ENCODE measurements at regions not wholly inside any gene's neighbourhood (a gene's known extent, or its start where the extent isn't known, plus 50 kb on each side); places are given as distances from the start of the nearest gene placed in this dataset.
"Not testable (repeated sequence)": the region's sequence is repeated elsewhere in the genome, so short reads cannot be mapped to it uniquely, and the experiment has no call there.

- Histone ChIP-seq H3K4me1 (ENCODE audit: control insufficient read depth in 5 of 5, insufficient read depth in 5 of 5, low read length in 5 of 5) (no peaks in the 10 kb centered on the region), H3K27ac (ENCODE audit: low read depth, low read length) (no peak overlapping the region), H3K9me3 (ENCODE audit: control insufficient read depth in 5 of 5, low read length in 5 of 5) (no peaks in the 10 kb centered on the region), H3K36me3 (ENCODE audit: control insufficient read depth in 5 of 5, insufficient read depth in 5 of 5, low read length in 5 of 5) (no peaks in the 10 kb centered on the region), H3K4me3 (ENCODE audit: low read depth in 1 of 5, low read length in 5 of 5) (no peak overlapping the region), H3K27me3 (ENCODE audit: control insufficient read depth in 5 of 5, insufficient read depth in 4 of 5, low read length in 5 of 5) (no peaks in the 10 kb centered on the region), H3K9ac (ENCODE audit: low read length in 5 of 5) (no peak overlapping the region)
These were observed 152.2 kb downstream of the LIPI start for GRCh38 chr21:14058566-14058965.

GRCh38 chr21:14057841-14058481 lies 152.8 kb downstream of the LIPI start:
- not testable (repeated sequence) for H3K9me3 ChIP-seq (ENCODE audit: control insufficient read depth in 5 of 5, low read length in 5 of 5); H3K9ac ChIP-seq (ENCODE audit: low read length in 5 of 5); H3K4me1 ChIP-seq (ENCODE audit: control insufficient read depth in 5 of 5, insufficient read depth in 5 of 5, low read length in 5 of 5); H3K27me3 ChIP-seq (ENCODE audit: control insufficient read depth in 5 of 5, insufficient read depth in 4 of 5, low read length in 5 of 5); H3K27ac ChIP-seq (ENCODE audit: low read depth, low read length); H3K36me3 ChIP-seq (ENCODE audit: control insufficient read depth in 5 of 5, insufficient read depth in 5 of 5, low read length in 5 of 5); H3K4me3 ChIP-seq (ENCODE audit: low read depth in 1 of 5, low read length in 5 of 5)

GRCh38 chr21:14057313-14057712 lies 153.4 kb downstream of the LIPI start:
- no peaks in the 10 kb centered on the region for H3K36me3 ChIP-seq (ENCODE audit: control insufficient read depth in 5 of 5, insufficient read depth in 5 of 5, low read length in 5 of 5)
- no peak overlapping the region for H3K4me3 ChIP-seq (ENCODE audit: low read depth in 1 of 5, low read length in 5 of 5)
- H3K9me3 ChIP-seq (ENCODE audit: control insufficient read depth in 5 of 5, low read length in 5 of 5): no peaks in the 10 kb centered on the region
- no peak overlapping the region for H3K27ac ChIP-seq (ENCODE audit: low read depth, low read length)
- no peak overlapping the region for H3K9ac ChIP-seq (ENCODE audit: low read length in 5 of 5)
- no peaks in the 10 kb centered on the region for H3K4me1 ChIP-seq (ENCODE audit: control insufficient read depth in 5 of 5, insufficient read depth in 5 of 5, low read length in 5 of 5)
- no peaks in the 10 kb centered on the region for H3K27me3 ChIP-seq (ENCODE audit: control insufficient read depth in 5 of 5, insufficient read depth in 4 of 5, low read length in 5 of 5)

DNA sequence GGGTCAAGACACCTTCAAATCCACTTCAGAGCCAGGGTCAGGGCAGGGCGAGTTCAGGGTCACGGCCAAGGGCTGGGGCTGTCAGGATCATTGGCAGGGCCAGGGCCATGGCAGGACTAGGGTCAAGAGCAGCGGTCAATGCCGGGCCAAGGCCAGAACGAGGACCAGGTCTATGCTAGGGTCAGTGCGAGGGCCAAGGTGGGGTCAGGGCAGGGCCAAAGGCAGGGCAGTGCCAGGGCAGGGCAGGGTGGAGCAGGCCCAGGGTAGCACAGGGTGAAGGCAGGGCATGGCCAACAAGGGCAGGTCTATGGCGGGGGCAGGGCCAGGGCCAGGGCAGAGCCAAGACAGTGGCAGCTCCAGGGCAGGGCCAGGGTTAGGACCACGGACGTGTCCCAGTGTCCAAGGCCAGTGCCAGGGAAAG lies 154.0 kb downstream of the LIPI start:
- no peaks in the 10 kb centered on the region for H3K9me3 ChIP-seq (ENCODE audit: control insufficient read depth in 5 of 5, low read length in 5 of 5)
- H3K4me1 ChIP-seq (ENCODE audit: control insufficient read depth in 5 of 5, insufficient read depth in 5 of 5, low read length in 5 of 5): no peaks in the 10 kb centered on the region
- H3K27me3 ChIP-seq (ENCODE audit: control insufficient read depth in 5 of 5, insufficient read depth in 4 of 5, low read length in 5 of 5): no peaks in the 10 kb centered on the region
- no peaks in the 10 kb centered on the region for H3K36me3 ChIP-seq (ENCODE audit: control insufficient read depth in 5 of 5, insufficient read depth in 5 of 5, low read length in 5 of 5)
- no peak overlapping the region for H3K4me3 ChIP-seq (ENCODE audit: low read depth in 1 of 5, low read length in 5 of 5)
- H3K9ac ChIP-seq (ENCODE audit: low read length in 5 of 5): no peak overlapping the region
- H3K27ac ChIP-seq (ENCODE audit: low read depth, low read length): no peak overlapping the region

GRCh38 chr21:14055746-14056515 lies 154.8 kb downstream of the LIPI start:
- not testable (repeated sequence) for H3K27ac ChIP-seq (ENCODE audit: low read depth, low read length); H3K27me3 ChIP-seq (ENCODE audit: control insufficient read depth in 5 of 5, insufficient read depth in 4 of 5, low read length in 5 of 5)

DNA sequence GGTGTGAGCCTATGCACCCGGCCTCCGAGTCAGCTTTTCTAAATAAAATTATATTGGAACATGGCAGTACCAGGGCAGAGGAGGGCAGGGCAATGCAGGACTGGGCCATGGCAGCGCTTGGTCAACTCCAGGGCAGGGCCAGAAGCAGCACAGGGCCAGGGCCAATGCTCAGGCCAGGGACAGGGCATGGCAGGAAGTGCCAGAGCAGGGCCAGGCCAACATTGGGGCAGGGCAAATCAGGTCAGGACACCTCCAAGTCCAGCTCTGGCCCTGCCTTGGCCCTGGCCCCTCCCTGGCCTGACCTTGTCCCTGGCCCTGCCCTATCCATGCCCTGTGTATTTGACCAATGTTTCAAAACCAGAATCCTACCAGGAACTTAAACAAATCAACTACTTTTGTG lies 156.1 kb downstream of the LIPI start:
- H3K27ac ChIP-seq (ENCODE audit: low read depth, low read length): no peak overlapping the region
- no peaks in the 10 kb centered on the region for H3K36me3 ChIP-seq (ENCODE audit: control insufficient read depth in 5 of 5, insufficient read depth in 5 of 5, low read length in 5 of 5)
- no peak overlapping the region for H3K4me3 ChIP-seq (ENCODE audit: low read depth in 1 of 5, low read length in 5 of 5)
- H3K4me1 ChIP-seq (ENCODE audit: control insufficient read depth in 5 of 5, insufficient read depth in 5 of 5, low read length in 5 of 5): no peaks in the 10 kb centered on the region
- H3K9ac ChIP-seq (ENCODE audit: low read length in 5 of 5): no peak overlapping the region
- H3K27me3 ChIP-seq (ENCODE audit: control insufficient read depth in 5 of 5, insufficient read depth in 4 of 5, low read length in 5 of 5): no peaks in the 10 kb centered on the region
- H3K9me3 ChIP-seq (ENCODE audit: control insufficient read depth in 5 of 5, low read length in 5 of 5): no peaks in the 10 kb centered on the region

More at GRCh38 chr21:14055746-14056515, 154.8 kb downstream of the LIPI start:
- not testable (repeated sequence) for H3K36me3 ChIP-seq (ENCODE audit: control insufficient read depth in 5 of 5, insufficient read depth in 5 of 5, low read length in 5 of 5); H3K9me3 ChIP-seq (ENCODE audit: control insufficient read depth in 5 of 5, low read length in 5 of 5); H3K4me1 ChIP-seq (ENCODE audit: control insufficient read depth in 5 of 5, insufficient read depth in 5 of 5, low read length in 5 of 5); H3K4me3 ChIP-seq (ENCODE audit: low read depth in 1 of 5, low read length in 5 of 5); H3K9ac ChIP-seq (ENCODE audit: low read length in 5 of 5)

DNA sequence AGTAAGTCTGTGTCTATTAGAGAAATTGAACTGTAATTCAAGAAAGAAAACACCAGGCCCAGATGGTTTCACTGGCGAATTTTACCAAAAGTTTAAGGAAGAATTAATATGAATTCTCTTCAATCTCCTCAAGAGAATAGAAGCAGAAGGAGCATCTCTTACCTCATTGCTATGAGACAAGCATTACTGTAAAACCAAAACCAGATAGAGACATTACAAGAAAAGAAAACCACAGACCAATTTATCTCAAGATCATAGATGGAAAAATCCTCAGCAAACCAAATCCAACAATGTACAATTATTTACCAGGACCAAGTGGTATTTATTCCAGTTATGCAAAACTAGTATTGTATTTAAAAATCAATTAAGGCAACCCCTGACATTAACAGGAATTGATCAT lies 160.6 kb downstream of the LIPI start:
- H3K27ac ChIP-seq (ENCODE audit: low read depth, low read length): no peak overlapping the region
- no peak overlapping the region for H3K4me3 ChIP-seq (ENCODE audit: low read depth in 1 of 5, low read length in 5 of 5)
- H3K9me3 ChIP-seq (ENCODE audit: control insufficient read depth in 5 of 5, low read length in 5 of 5): no peaks in the 10 kb centered on the region
- H3K36me3 ChIP-seq (ENCODE audit: control insufficient read depth in 5 of 5, insufficient read depth in 5 of 5, low read length in 5 of 5): no peaks in the 10 kb centered on the region
- H3K4me1 ChIP-seq (ENCODE audit: control insufficient read depth in 5 of 5, insufficient read depth in 5 of 5, low read length in 5 of 5): no peaks in the 10 kb centered on the region
- no peak overlapping the region for H3K9ac ChIP-seq (ENCODE audit: low read length in 5 of 5)
- no peaks in the 10 kb centered on the region for H3K27me3 ChIP-seq (ENCODE audit: control insufficient read depth in 5 of 5, insufficient read depth in 4 of 5, low read length in 5 of 5)

DNA sequence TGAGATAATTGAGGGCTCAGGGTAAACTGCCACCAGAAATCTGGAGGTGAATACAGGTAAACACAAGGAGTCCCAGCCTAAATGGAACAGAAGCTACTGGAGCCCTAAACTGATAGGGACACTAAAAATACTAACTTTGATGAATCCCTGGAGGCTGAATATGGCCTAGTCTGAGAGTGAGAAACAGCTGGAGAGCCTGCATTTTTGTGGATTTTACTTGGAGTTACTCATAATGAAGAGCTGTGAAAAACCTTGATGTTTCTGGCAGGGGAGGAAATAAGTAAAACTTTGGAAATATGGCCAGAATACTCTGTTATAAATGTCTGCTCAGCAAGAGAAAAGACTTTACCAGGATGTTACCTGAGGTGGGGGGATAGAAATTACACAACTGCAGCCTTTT lies 164.4 kb downstream of the LIPI start:
- Histone ChIP-seq H3K4me3 (ENCODE audit: low read depth in 1 of 5, low read length in 5 of 5) (no peak overlapping the region), H3K36me3 (ENCODE audit: control insufficient read depth in 5 of 5, insufficient read depth in 5 of 5, low read length in 5 of 5) (no peaks in the 10 kb centered on the region), H3K27ac (ENCODE audit: low read depth, low read length) (no peak overlapping the region), H3K27me3 (ENCODE audit: control insufficient read depth in 5 of 5, insufficient read depth in 4 of 5, low read length in 5 of 5) (no peaks in the 10 kb centered on the region), H3K4me1 (ENCODE audit: control insufficient read depth in 5 of 5, insufficient read depth in 5 of 5, low read length in 5 of 5) (no peaks in the 10 kb centered on the region), H3K9me3 (ENCODE audit: control insufficient read depth in 5 of 5, low read length in 5 of 5) (no peaks in the 10 kb centered on the region), H3K9ac (ENCODE audit: low read length in 5 of 5) (no peak overlapping the region)

DNA sequence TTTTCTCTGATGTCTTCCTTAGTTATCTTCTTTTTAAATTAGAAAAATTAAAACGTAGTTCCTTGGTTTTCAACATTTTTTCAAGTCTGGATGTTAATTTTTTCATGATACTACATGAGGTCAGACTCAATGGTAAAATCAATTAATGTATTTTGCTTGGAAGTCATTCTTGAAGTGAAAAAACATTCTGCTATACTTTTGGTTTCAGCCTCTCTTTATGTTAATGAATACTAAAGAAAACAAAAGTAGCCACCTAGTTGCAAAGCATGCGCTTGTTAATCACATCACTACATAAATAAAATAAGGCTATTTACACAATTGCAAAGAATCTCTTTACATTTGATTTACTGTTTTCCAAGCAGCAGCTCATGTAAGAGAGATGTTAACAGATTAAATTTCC lies 170.4 kb downstream of the LIPI start:
- H3K9me3 ChIP-seq (ENCODE audit: control insufficient read depth in 5 of 5, low read length in 5 of 5): no peaks in the 10 kb centered on the region
- no peak overlapping the region for H3K4me3 ChIP-seq (ENCODE audit: low read depth in 1 of 5, low read length in 5 of 5)
- no peaks in the 10 kb centered on the region for H3K36me3 ChIP-seq (ENCODE audit: control insufficient read depth in 5 of 5, insufficient read depth in 5 of 5, low read length in 5 of 5)
- H3K4me1 ChIP-seq (ENCODE audit: control insufficient read depth in 5 of 5, insufficient read depth in 5 of 5, low read length in 5 of 5): peaks cover 0 to 2% (median 0%) of the 10 kb centered on the region in 5 donors
- H3K27me3 ChIP-seq (ENCODE audit: control insufficient read depth in 5 of 5, insufficient read depth in 4 of 5, low read length in 5 of 5): no peaks in the 10 kb centered on the region
- no peak overlapping the region for H3K9ac ChIP-seq (ENCODE audit: low read length in 5 of 5)
- H3K27ac ChIP-seq (ENCODE audit: low read depth, low read length): no peak overlapping the region

DNA sequence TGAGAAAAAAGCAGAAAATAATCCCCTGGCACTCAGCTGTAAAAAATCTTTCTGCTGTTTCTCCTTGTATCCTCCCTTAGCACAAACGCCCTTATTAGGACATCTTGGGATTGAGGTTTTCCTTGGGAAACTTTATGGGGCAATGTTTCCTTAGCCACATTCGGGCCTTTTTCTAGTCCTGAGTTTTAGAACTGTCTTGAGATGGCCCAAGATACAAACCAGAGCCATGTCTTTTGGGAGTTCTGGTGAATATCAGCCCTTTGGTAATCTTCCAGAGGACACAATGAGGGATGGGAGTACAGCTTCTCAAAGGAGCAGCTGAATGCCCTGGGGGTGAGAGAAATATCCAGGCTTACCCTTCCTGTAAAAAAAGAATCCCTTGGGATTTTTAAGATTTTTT lies 182.1 kb downstream of the LIPI start:
- not testable (repeated sequence) for H3K9ac ChIP-seq (ENCODE audit: low read length in 5 of 5); H3K27me3 ChIP-seq (ENCODE audit: control insufficient read depth in 5 of 5, insufficient read depth in 4 of 5, low read length in 5 of 5); H3K4me1 ChIP-seq (ENCODE audit: control insufficient read depth in 5 of 5, insufficient read depth in 5 of 5, low read length in 5 of 5); H3K27ac ChIP-seq (ENCODE audit: low read depth, low read length); H3K4me3 ChIP-seq (ENCODE audit: low read depth in 1 of 5, low read length in 5 of 5); H3K36me3 ChIP-seq (ENCODE audit: control insufficient read depth in 5 of 5, insufficient read depth in 5 of 5, low read length in 5 of 5); H3K9me3 ChIP-seq (ENCODE audit: control insufficient read depth in 5 of 5, low read length in 5 of 5)

Measured in subcutaneous abdominal adipose tissue (tissue), 5 donors.